GM23338 (cell line): ENCODE measurements at regions not wholly inside any gene's neighbourhood (a gene's known extent, or its start where the extent isn't known, plus 50 kb on each side); places are given as distances from the start of the nearest gene placed in this dataset.
A peak's percentile ranks its signal among the peaks of the same experiment; 100 is the strongest.

ENCODE experiments used
- ATAC-seq: fragments of 200-7000 bp; cut with Tn5 transposase; 3 replicates; pipeline ENCODE4 v1.9.1; 2020
- DNase-seq: peaks from one replicate; pipeline ENCODE4 v3.0.0-alpha.2; 2015; ENCODE audit warnings: low spot score
- H2AFZ ChIP-seq: fragments of 200-600 bp; sonication (generic); 2 replicates; pipeline ENCODE4 v1.8.0; 2016; ENCODE audit warnings: antibody characterized with exemption, mild to moderate bottlenecking, moderate library complexity
- H3F3A ChIP-seq: fragments of 200-600 bp; sonication (generic); replicated peaks from 2 replicates; pipeline ENCODE4 v1.8.0; 2017; ENCODE audit warnings: antibody characterized with exemption, mixed run types, low read depth
- H3K27ac ChIP-seq: fragments of 200-600 bp; sonication (generic); 2 replicates; pipeline ENCODE4 v1.6.1; 2016; ENCODE audit warnings: low read depth
- H3K27me3 ChIP-seq: fragments of 200-600 bp; sonication (generic); 2 replicates; pipeline ENCODE4 v1.8.0; 2016; ENCODE audit warnings: mild to moderate bottlenecking, mixed run types, moderate library complexity; ENCODE audit not compliant: insufficient read depth
- H3K36me3 ChIP-seq: fragments of 200-600 bp; sonication (generic); 2 replicates; pipeline ENCODE4 v1.8.0; 2016; ENCODE audit warnings: mild to moderate bottlenecking; ENCODE audit not compliant: insufficient read depth
- H3K4me1 ChIP-seq: fragments of 200-600 bp; sonication (generic); 2 replicates; pipeline ENCODE4 v1.8.0; 2016; ENCODE audit warnings: mild to moderate bottlenecking, moderate library complexity; ENCODE audit not compliant: insufficient read depth
- H3K4me2 ChIP-seq: fragments of 200-600 bp; sonication (generic); 2 replicates; pipeline ENCODE4 v1.7.1; 2017; ENCODE audit warnings: mixed run types
- H3K4me3 ChIP-seq: fragments of 200-600 bp; sonication (generic); 2 replicates; pipeline ENCODE4 v1.6.1; 2016; ENCODE audit warnings: mixed run types
- H3K79me2 ChIP-seq: fragments of 200-600 bp; sonication (generic); replicated peaks from 2 replicates; pipeline ENCODE4 v1.8.0; 2017; ENCODE audit warnings: mild to moderate bottlenecking; ENCODE audit not compliant: insufficient read depth
- H3K9me2 ChIP-seq: fragments of 200-600 bp; sonication (generic); 2 replicates; pipeline ENCODE4 v1.8.0; 2017; ENCODE audit not compliant: insufficient read depth
- H4K20me1 ChIP-seq: fragments of 200-600 bp; sonication (generic); replicated peaks from 2 replicates; pipeline ENCODE4 v1.8.0; 2017; ENCODE audit warnings: mild to moderate bottlenecking; ENCODE audit not compliant: insufficient read depth
- H3K27ac Mint-ChIP-seq: 2 replicates; pipeline ENCODE4 v1.8.0; 2020; ENCODE audit warnings: inconsistent platforms, mild to moderate bottlenecking, moderate library complexity, mixed read lengths
- H3K27me3 Mint-ChIP-seq: 3 replicates; pipeline ENCODE4 v1.8.0; 2022; ENCODE audit warnings: low read depth, mild to moderate bottlenecking, moderate library complexity, mixed read lengths, inconsistent platforms; ENCODE audit not compliant: insufficient read depth, poor library complexity
- H3K36me3 Mint-ChIP-seq: 3 replicates; pipeline ENCODE4 v1.8.0; 2021; ENCODE audit warnings: low read depth, mild to moderate bottlenecking, inconsistent platforms, moderate library complexity, mixed read lengths
- H3K4me1 Mint-ChIP-seq: 3 replicates; pipeline ENCODE4 v1.8.0; 2020; ENCODE audit warnings: mild to moderate bottlenecking, inconsistent platforms, mixed read lengths
- H3K4me3 Mint-ChIP-seq: 3 replicates; pipeline ENCODE4 v1.8.0; 2021; ENCODE audit warnings: moderate library complexity, mild to moderate bottlenecking, inconsistent platforms, mixed read lengths
- H3K9me3 Mint-ChIP-seq: 3 replicates; pipeline ENCODE4 v1.8.0; 2020; ENCODE audit warnings: moderate library complexity, mild to moderate bottlenecking, inconsistent platforms, mixed read lengths
- CREB1 ChIP-seq: fragments of 250-450 bp; sonication (Bioruptor Pico); IDR thresholded peaks from 2 replicates; pipeline ENCODE4 v1.5.0; 2020; ENCODE audit warnings: low read depth, mild to moderate bottlenecking, moderate library complexity
- JUNB ChIP-seq: IDR thresholded peaks from one replicate; pipeline ENCODE4 v1.6.1; 2016; ENCODE audit warnings: antibody characterized with exemption; ENCODE audit not compliant: unreplicated experiment
- NANOG ChIP-seq: IDR thresholded peaks from 2 replicates; pipeline ENCODE4 v1.6.1; 2016; ENCODE audit warnings: antibody characterized with exemption, borderline replicate concordance
- POLR2AphosphoS5 ChIP-seq: IDR thresholded peaks from 2 replicates; pipeline ENCODE4 v1.6.1; 2016; ENCODE audit warnings: antibody characterized with exemption, low read depth
- STAT1 ChIP-seq: IDR thresholded peaks from one replicate; pipeline ENCODE4 v1.6.1; 2016; ENCODE audit warnings: antibody characterized with exemption; ENCODE audit not compliant: unreplicated experiment
- ZNF114 ChIP-seq: fragments of 250-450 bp; sonication (Bioruptor Pico); IDR thresholded peaks from 2 replicates; pipeline ENCODE4 v1.5.0; 2020; ENCODE audit warnings: mild to moderate bottlenecking, moderate library complexity
- TF ChIP-seq, protein P1 (sequence below), 2 experiments: fragments of 200-600 bp in 1 of 2; sonication (generic) in 1 of 2; conservative IDR thresholded peaks; 2 replicates each; pipeline versions ENCODE4 v1.5.1 to v1.6.1; 2016 to 2017; ENCODE audit warnings: antibody characterized with exemption in 2 of 2, low read depth in 2 of 2, mild to moderate bottlenecking in 2 of 2, moderate library complexity in 1 of 2
- TF ChIP-seq, protein P2 (sequence below): IDR thresholded peaks from one replicate; pipeline ENCODE4 v1.6.1; 2018; ENCODE audit warnings: antibody characterized with exemption; ENCODE audit not compliant: unreplicated experiment
- TF ChIP-seq, protein P3 (sequence below): IDR thresholded peaks from 2 replicates; pipeline ENCODE4 v1.6.1; 2016; ENCODE audit warnings: antibody characterized with exemption

DNA sequence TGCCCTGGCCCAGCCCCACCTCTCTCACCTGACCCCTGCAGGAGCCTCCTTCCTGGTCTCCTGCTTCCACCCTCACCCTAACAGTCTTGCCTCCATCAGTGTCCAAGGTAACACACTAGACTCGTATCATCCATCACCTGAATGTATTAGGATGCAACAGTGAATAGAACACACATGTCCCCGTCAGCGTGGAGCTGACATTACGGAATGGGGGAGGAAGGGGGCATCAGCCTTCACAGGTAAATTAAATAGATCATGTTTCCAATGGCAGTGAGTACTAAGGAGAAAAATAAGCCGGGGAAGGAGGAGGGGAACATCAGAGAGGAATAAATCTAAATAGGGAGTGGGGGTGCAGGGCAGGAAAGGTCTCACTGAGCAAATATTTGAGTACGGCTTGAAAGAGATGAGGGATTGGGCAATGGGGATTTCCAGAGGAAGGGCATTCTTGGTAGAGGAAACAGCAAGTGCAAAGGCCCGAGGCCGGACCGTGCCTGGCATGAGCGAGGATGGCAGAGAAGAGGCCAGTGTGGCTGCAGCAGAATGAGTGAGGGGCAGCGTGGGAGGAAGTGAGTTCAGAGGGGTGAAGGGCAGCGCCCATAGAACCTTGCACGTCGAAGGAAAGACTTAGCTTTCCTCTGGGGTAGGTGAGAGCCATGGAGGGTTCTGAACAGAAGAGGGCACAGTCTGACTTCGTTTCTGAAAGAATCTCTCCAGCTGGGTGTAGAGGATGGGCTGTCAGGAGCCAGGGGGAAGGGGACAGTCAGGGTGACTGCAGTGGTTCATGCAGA lies 110.1 kb upstream of the PTPN1 start:
- H3K27ac ChIP-seq, result no peak overlapping the region
- ATAC-seq (peak; percentile 50), DNase-seq (no peak)
- H3K9me3 Mint-ChIP-seq, result no peaks in the 10 kb centered on the region
- no peaks in the 10 kb centered on the region for H3K9me2 ChIP-seq
- H3K4me3 ChIP-seq, result no peak overlapping the region
- TF ChIP-seq ZNF114 (CRISPR knock-in tag) (no peak), STAT1 (no peak)
- TF ChIP-seq, protein P1, sequence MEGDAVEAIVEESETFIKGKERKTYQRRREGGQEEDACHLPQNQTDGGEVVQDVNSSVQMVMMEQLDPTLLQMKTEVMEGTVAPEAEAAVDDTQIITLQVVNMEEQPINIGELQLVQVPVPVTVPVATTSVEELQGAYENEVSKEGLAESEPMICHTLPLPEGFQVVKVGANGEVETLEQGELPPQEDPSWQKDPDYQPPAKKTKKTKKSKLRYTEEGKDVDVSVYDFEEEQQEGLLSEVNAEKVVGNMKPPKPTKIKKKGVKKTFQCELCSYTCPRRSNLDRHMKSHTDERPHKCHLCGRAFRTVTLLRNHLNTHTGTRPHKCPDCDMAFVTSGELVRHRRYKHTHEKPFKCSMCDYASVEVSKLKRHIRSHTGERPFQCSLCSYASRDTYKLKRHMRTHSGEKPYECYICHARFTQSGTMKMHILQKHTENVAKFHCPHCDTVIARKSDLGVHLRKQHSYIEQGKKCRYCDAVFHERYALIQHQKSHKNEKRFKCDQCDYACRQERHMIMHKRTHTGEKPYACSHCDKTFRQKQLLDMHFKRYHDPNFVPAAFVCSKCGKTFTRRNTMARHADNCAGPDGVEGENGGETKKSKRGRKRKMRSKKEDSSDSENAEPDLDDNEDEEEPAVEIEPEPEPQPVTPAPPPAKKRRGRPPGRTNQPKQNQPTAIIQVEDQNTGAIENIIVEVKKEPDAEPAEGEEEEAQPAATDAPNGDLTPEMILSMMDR (conservative IDR thresholded peaks at IDR 0.05; ENCODE audit: low read depth in 2 of 2), result peak; percentile 13 to 62; a peak in 3 of 4 replicates
- TF ChIP-seq, protein P2, sequence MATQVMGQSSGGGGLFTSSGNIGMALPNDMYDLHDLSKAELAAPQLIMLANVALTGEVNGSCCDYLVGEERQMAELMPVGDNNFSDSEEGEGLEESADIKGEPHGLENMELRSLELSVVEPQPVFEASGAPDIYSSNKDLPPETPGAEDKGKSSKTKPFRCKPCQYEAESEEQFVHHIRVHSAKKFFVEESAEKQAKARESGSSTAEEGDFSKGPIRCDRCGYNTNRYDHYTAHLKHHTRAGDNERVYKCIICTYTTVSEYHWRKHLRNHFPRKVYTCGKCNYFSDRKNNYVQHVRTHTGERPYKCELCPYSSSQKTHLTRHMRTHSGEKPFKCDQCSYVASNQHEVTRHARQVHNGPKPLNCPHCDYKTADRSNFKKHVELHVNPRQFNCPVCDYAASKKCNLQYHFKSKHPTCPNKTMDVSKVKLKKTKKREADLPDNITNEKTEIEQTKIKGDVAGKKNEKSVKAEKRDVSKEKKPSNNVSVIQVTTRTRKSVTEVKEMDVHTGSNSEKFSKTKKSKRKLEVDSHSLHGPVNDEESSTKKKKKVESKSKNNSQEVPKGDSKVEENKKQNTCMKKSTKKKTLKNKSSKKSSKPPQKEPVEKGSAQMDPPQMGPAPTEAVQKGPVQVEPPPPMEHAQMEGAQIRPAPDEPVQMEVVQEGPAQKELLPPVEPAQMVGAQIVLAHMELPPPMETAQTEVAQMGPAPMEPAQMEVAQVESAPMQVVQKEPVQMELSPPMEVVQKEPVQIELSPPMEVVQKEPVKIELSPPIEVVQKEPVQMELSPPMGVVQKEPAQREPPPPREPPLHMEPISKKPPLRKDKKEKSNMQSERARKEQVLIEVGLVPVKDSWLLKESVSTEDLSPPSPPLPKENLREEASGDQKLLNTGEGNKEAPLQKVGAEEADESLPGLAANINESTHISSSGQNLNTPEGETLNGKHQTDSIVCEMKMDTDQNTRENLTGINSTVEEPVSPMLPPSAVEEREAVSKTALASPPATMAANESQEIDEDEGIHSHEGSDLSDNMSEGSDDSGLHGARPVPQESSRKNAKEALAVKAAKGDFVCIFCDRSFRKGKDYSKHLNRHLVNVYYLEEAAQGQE, result no peak
- TF ChIP-seq, protein P3, sequence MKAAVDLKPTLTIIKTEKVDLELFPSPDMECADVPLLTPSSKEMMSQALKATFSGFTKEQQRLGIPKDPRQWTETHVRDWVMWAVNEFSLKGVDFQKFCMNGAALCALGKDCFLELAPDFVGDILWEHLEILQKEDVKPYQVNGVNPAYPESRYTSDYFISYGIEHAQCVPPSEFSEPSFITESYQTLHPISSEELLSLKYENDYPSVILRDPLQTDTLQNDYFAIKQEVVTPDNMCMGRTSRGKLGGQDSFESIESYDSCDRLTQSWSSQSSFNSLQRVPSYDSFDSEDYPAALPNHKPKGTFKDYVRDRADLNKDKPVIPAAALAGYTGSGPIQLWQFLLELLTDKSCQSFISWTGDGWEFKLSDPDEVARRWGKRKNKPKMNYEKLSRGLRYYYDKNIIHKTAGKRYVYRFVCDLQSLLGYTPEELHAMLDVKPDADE, result no peak
- H3K4me1 Mint-ChIP-seq, result peaks cover 14% of the 10 kb centered on the region
- no peak overlapping the region for H3K4me2 ChIP-seq
- no peaks in the 10 kb centered on the region for H3K27me3 ChIP-seq
- no peaks in the 10 kb centered on the region for H3K36me3 ChIP-seq
- no peaks in the 10 kb centered on the region for H3K4me1 ChIP-seq
- H4K20me1 ChIP-seq, result no peaks in the 10 kb centered on the region
- H3K27me3 Mint-ChIP-seq, result peaks cover 13% of the 10 kb centered on the region
- no peaks in the 10 kb centered on the region for H3F3A ChIP-seq
- no peak overlapping the region for H3K27ac Mint-ChIP-seq
- no peak overlapping the region for H3K4me3 Mint-ChIP-seq
- no peaks in the 10 kb centered on the region for H3K36me3 Mint-ChIP-seq
- no peaks in the 10 kb centered on the region for H3K79me2 ChIP-seq
- no peak overlapping the region for H2AFZ ChIP-seq

DNA sequence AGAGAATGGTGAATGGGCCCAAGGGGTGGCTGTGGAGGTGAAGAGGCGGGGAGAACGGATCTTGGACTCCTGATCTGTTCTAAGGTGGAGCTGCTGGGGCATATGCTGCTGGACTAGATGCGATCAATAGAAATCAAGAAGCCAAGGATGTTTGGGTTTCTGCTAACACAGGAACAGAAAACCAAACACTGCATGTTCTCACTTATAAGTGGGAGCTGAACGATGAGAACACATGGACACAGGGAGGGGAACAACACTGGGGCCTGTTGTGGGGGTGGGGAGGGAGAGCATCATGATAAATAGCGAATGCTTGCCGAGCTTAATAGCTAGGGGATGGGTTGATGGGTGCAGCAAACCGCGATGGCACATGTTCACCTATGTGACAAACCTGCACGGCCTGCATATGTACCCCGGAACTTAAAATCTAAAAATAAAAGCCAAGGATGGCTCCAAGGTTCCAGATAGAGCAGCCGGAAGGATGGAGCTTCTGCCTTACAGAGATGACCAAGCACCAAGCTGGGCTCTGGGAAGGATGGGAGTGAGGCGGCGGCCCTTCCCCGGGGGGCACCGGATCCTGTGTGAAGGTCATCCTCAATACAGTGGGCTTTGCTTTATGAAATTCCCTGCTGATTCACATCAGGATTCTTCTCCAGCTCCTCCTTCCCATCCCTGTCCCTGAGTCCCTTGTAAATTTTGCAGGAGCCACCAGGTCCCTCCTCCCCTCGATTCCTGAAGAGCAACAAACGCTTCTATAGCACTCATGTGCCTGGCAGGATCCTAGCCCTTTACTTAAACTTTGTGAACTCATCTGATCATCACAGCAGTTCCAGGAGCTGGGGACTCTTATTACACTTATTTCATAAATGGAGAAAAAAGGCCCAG lies 109.2 kb upstream of the PTPN1 start:
- Mint-ChIP-seq H3K36me3 (no peaks in the 10 kb centered on the region), H3K27me3 (peaks cover 15% of the 10 kb centered on the region), H3K9me3 (no peaks in the 10 kb centered on the region), H3K27ac (no peak overlapping the region), H3K4me3 (no peak overlapping the region), H3K4me1 (peaks cover 14% of the 10 kb centered on the region)
- H2AFZ ChIP-seq, result no peak overlapping the region
- no peaks in the 10 kb centered on the region for H3K36me3 ChIP-seq
- H3K79me2 ChIP-seq, result no peaks in the 10 kb centered on the region
- H3K27me3 ChIP-seq, result no peaks in the 10 kb centered on the region
- no peaks in the 10 kb centered on the region for H4K20me1 ChIP-seq
- H3K4me2 ChIP-seq, result no peak overlapping the region
- DNase-seq (no peak), ATAC-seq (no peak)
- no peaks in the 10 kb centered on the region for H3K9me2 ChIP-seq
- H3K27ac ChIP-seq, result no peak overlapping the region
- no peaks in the 10 kb centered on the region for H3F3A ChIP-seq
- H3K4me3 ChIP-seq, result no peak overlapping the region
- H3K4me1 ChIP-seq, result no peaks in the 10 kb centered on the region
- TF ChIP-seq, protein P3, result no peak
- no peak for TF ChIP-seq NANOG
- no peak for TF ChIP-seq ZNF114 (CRISPR knock-in tag)
- TF ChIP-seq, protein P2, result no peak
- no peak for TF ChIP-seq JUNB
- TF ChIP-seq POLR2AphosphoS5, result no peak
- TF ChIP-seq CREB1 (CRISPR knock-in tag), result no peak
- no peak for TF ChIP-seq STAT1
